Panc1 (cell line): ENCODE measurements at regions not wholly inside any gene's neighbourhood (a gene's known extent, or its start where the extent isn't known, plus 50 kb on each side); places are given as distances from the start of the nearest gene placed in this dataset.

Source experiments
- ATAC-seq: fragments of 200-7000 bp; cut with Tn5 transposase; 2 replicates; pipeline ENCODE4 v1.9.1; 2020; ENCODE audit warnings: mild to moderate bottlenecking, moderate library complexity
- BruUV-seq: library from RNA; stranded (reverse); fragments of 400-500 nt; replicated peaks from 2 replicates; lab custom pipeline; 2021; lab: Mats Ljungman, UMichigan
- CTCF ChIA-PET: fragments of 300-600 bp; sonication (Branson Sonifier 250); formaldehyde crosslinking; loops from one replicate; lab custom pipeline; 2022; ENCODE audit warnings: antibody characterized with exemption; lab: Charles Lee
- POLR2A ChIA-PET: fragments of 300-600 bp; sonication (Branson Sonifier 250); formaldehyde crosslinking; loops from one replicate; lab custom pipeline; 2022; ENCODE audit warnings: antibody characterized with exemption; lab: Charles Lee
- DNase-seq: peaks from one replicate; pipeline ENCODE4 v3.0.0-alpha.2; 2010; ENCODE audit warnings: low read depth, low spot score
- H3K27ac ChIP-seq: 2 replicates; pipeline ENCODE4 v1.5.1; 2011; ENCODE audit warnings: mild to moderate bottlenecking, low read length, inconsistent platforms
- H3K27me3 ChIP-seq: fragments of 200-500 bp; sonication (Bioruptor generic); 2 replicates; pipeline ENCODE4 v1.6.0; 2014; ENCODE audit warnings: low read length, inconsistent platforms; ENCODE audit not compliant: control insufficient read depth, insufficient read depth
- H3K36me3 ChIP-seq: fragments of 200-500 bp; sonication (Bioruptor generic); 2 replicates; pipeline ENCODE4 v1.5.1; 2014; ENCODE audit warnings: inconsistent platforms, mild to moderate bottlenecking, low read length, moderate library complexity; ENCODE audit not compliant: control insufficient read depth, insufficient read depth
- H3K4me1 ChIP-seq: 2 replicates; pipeline ENCODE4 v1.5.1; 2011; ENCODE audit warnings: inconsistent platforms, mild to moderate bottlenecking, low read length, moderate library complexity; ENCODE audit not compliant: control insufficient read depth, insufficient read depth
- H3K4me3 ChIP-seq, 2 experiments: 2 replicates each; pipeline ENCODE4 v1.5.1; 2011 to 2012; ENCODE audit warnings: low read depth in 2 of 2, low read length in 2 of 2, mild to moderate bottlenecking in 2 of 2, inconsistent platforms in 1 of 2, moderate library complexity in 1 of 2
- H3K9me3 ChIP-seq: fragments of 200-500 bp; sonication (Bioruptor generic); 2 replicates; pipeline ENCODE4 v1.5.1; 2014; ENCODE audit warnings: low read depth, mild to moderate bottlenecking, inconsistent platforms, low read length, moderate library complexity; ENCODE audit not compliant: control insufficient read depth, insufficient read depth
- CTCF ChIP-seq: fragments of 450-650 bp; IDR thresholded peaks from 2 replicates; pipeline ENCODE4 v1.5.1; 2017; ENCODE audit warnings: mild to moderate bottlenecking
- POLR2AphosphoS5 ChIP-seq: IDR thresholded peaks from 2 replicates; pipeline ENCODE4 v1.6.1; 2012; ENCODE audit warnings: mild to moderate bottlenecking, low read depth, low read length, moderate library complexity
- REST ChIP-seq, 2 experiments: IDR thresholded peaks; 2 replicates each; pipeline ENCODE4 v1.6.1; 2011 to 2012; ENCODE audit warnings: low read depth in 2 of 2, control low read depth in 1 of 2, low read length in 1 of 2, mild to moderate bottlenecking in 1 of 2, moderate library complexity in 1 of 2; ENCODE audit not compliant: insufficient read depth in 1 of 2
- SIN3A ChIP-seq: IDR thresholded peaks from 2 replicates; pipeline ENCODE4 v1.6.1; 2012; ENCODE audit warnings: low read depth, mild to moderate bottlenecking, low read length, moderate library complexity, borderline replicate concordance; ENCODE audit not compliant: insufficient read depth
- TCF7L2 ChIP-seq: IDR thresholded peaks from 2 replicates; pipeline ENCODE4 v1.6.1; 2011; ENCODE audit warnings: mild to moderate bottlenecking, low read depth, low read length, inconsistent platforms
- in situ Hi-C: cut with HindIII; loops from 2 replicates; pipeline ENCODE4 v1.10.0; 2016; ENCODE audit warnings: low sequenced_read_pairs, low pct_unique_long_range_greater_than_20kb
- intact Hi-C: fragments of 100-400 bp; cut with micrococcal nuclease; formaldehyde crosslinking; loops from one replicate; pipeline ENCODE4 v1.10.0; 2022; ENCODE audit not compliant: unreplicated experiment

GRCh38 chr11:8820401-8820800 lies 90.6 kb upstream of the AKIP1 start:
- H3K36me3 ChIP-seq = no peaks in the 10 kb centered on the region
- no peaks in the 10 kb centered on the region for H3K27me3 ChIP-seq
- ChIA-PET CTCF (no interaction called here), POLR2A (no interaction called here)
- intact Hi-C loops (no loop called here), in situ Hi-C loops (no loop called here)
- H3K9me3 ChIP-seq = no peaks in the 10 kb centered on the region
- DNase-seq (no peak), ATAC-seq (no peak)
- H3K27ac ChIP-seq = no peak overlapping the region
- BruUV-seq = no TSS peak
- H3K4me3 ChIP-seq = no peak overlapping the region
- TF ChIP-seq POLR2AphosphoS5 (no peak), TCF7L2 (no peak), CTCF (no peak)
- peaks cover 5% of the 10 kb centered on the region for H3K4me1 ChIP-seq

GRCh38 chr11:8822469-8822868 lies 88.5 kb upstream of the AKIP1 start:
- BruUV-seq = no TSS peak

More at GRCh38 chr11:8822469-8822868, 88.5 kb upstream of the AKIP1 start:
- POLR2A ChIA-PET = no interaction called here
- no peak for DNase-seq
- CTCF ChIA-PET = no interaction called here
- H3K27me3 ChIP-seq = no peaks in the 10 kb centered on the region
- ATAC-seq = no peak
- no peaks in the 10 kb centered on the region for H3K9me3 ChIP-seq
- H3K4me1 ChIP-seq = peaks cover 5% of the 10 kb centered on the region; the same call in 1 of the 2 replicates
- in situ Hi-C loops (no loop called here), intact Hi-C loops (no loop called here)
- TF ChIP-seq CTCF (no peak), POLR2AphosphoS5 (no peak), SIN3A (no peak), TCF7L2 (no peak), REST (IDR thresholded peaks at IDR 0.05; ENCODE audit: insufficient read depth in 1 of 2, low read depth in 2 of 2, low read length in 1 of 2) (no peak)
- H3K36me3 ChIP-seq = no peaks in the 10 kb centered on the region
- H3K27ac ChIP-seq = no peak overlapping the region
- H3K4me3 ChIP-seq = no peak overlapping the region
